Peyer's patch (tissue), 4 donors: ENCODE measurements at regions not wholly inside any gene's neighbourhood (a gene's known extent, or its start where the extent isn't known, plus 50 kb on each side); places are given as distances from the start of the nearest gene placed in this dataset.
"Not testable (repeated sequence)": the region's sequence is repeated elsewhere in the genome, so short reads cannot be mapped to it uniquely, and the experiment has no call there.

ENCODE experiments used
- DNase-seq, 3 donors: peaks; one replicate each; pipeline ENCODE4 v3.0.0-alpha.2; 2017 to 2019
- H3K27ac ChIP-seq, 4 donors: fragments of 200-600 bp; sonication (generic); one replicate each; pipeline ENCODE4 v1.5.1; 2016 to 2019
- H3K27me3 ChIP-seq, 2 donors: fragments of 200-600 bp; sonication (generic); one replicate each; pipeline ENCODE4 v1.5.1; 2019
- H3K36me3 ChIP-seq, 3 donors: fragments of 200-600 bp; sonication (generic); one replicate each; pipeline ENCODE4 v1.5.1; 2016 to 2019
- H3K4me1 ChIP-seq, 4 donors: fragments of 200-600 bp; sonication (generic); one replicate each; pipeline ENCODE4 v1.5.1; 2016 to 2019
- H3K4me3 ChIP-seq, 4 donors: fragments of 200-600 bp; sonication (generic); 1 replicate in 3 of 4; 2 replicates in 1 of 4; pipeline ENCODE4 v1.5.1; 2016 to 2019; ENCODE audit warnings: mild to moderate bottlenecking in 1 of 4
- H3K9me3 ChIP-seq, 4 donors: fragments of 200-600 bp; sonication (generic); one replicate each; pipeline ENCODE4 v1.5.1; 2016 to 2019; ENCODE audit warnings: mild to moderate bottlenecking in 1 of 4
- CTCF ChIP-seq, 6 experiments: fragments of 450-650 bp in 4 of 6; fragments of 200-600 bp in 2 of 6; sonication (generic) in 1 of 6; IDR thresholded peaks; one replicate each; pipeline ENCODE4 v1.5.1; 2017 to 2019; ENCODE audit warnings: antibody characterized with exemption in 6 of 6, mild to moderate bottlenecking in 3 of 6, moderate library complexity in 1 of 6
- POLR2A ChIP-seq, 2 donors: fragments of 450-650 bp; IDR thresholded peaks; one replicate each; pipeline ENCODE4 v1.5.1; 2017; ENCODE audit warnings: antibody characterized with exemption in 2 of 2, mild to moderate bottlenecking in 2 of 2, moderate library complexity in 2 of 2

GRCh38 chr11:47928426-47928825 lies 51.9 kb upstream of the PTPRJ start:
- no peaks in the 10 kb centered on the region for H3K4me1 ChIP-seq
- H3K27me3 ChIP-seq, result no peaks in the 10 kb centered on the region
- no peak for DNase-seq
- H3K27ac ChIP-seq, result no peak overlapping the region
- no peak overlapping the region for H3K4me3 ChIP-seq
- no peaks in the 10 kb centered on the region for H3K36me3 ChIP-seq
- TF ChIP-seq CTCF (IDR thresholded peaks at IDR 0.05), result no peak
- H3K9me3 ChIP-seq, result no peaks in the 10 kb centered on the region

GRCh38 chr11:47924184-47924691 lies 56.1 kb upstream of the PTPRJ start:
- Histone ChIP-seq H3K4me1 (peaks cover 0 to 15% (median 4%) of the 10 kb centered on the region in 4 donors), H3K9me3 (no peaks in the 10 kb centered on the region), H3K27me3 (no peaks in the 10 kb centered on the region), H3K27ac (no peak overlapping the region), H3K36me3 (no peaks in the 10 kb centered on the region), H3K4me3 (no peak overlapping the region)
- no peak for DNase-seq
- TF ChIP-seq POLR2A (IDR thresholded peaks at IDR 0.05) (no peak), CTCF (IDR thresholded peaks at IDR 0.05) (no peak)

- TF ChIP-seq CTCF (IDR thresholded peaks at IDR 0.05) (no peak), POLR2A (IDR thresholded peaks at IDR 0.05) (no peak)
- H3K9me3 ChIP-seq, result no peaks in the 10 kb centered on the region
- DNase-seq, result no peak
- no peak overlapping the region for H3K4me3 ChIP-seq
- no peaks in the 10 kb centered on the region for H3K27me3 ChIP-seq
- H3K27ac ChIP-seq, result no peak overlapping the region
- H3K4me1 ChIP-seq, result peaks cover 0 to 15% (median 4%) of the 10 kb centered on the region in 4 donors
- no peaks in the 10 kb centered on the region for H3K36me3 ChIP-seq
Observed at GRCh38 chr11:47923667-47924066, 56.7 kb upstream of the PTPRJ start.

- not testable (repeated sequence) for H3K36me3 ChIP-seq, H3K4me3 ChIP-seq, DNase-seq, H3K27me3 ChIP-seq, H3K9me3 ChIP-seq
- Histone ChIP-seq H3K27ac (peak overlapping the region in 1 of 4 donors; percentile 46), H3K4me1 (peaks cover 0 to 20% (median 9%) of the 10 kb centered on the region in 4 donors)
Observed at GRCh38 chr11:47921080-47921555, 59.2 kb upstream of the PTPRJ start.

- peaks cover 0 to 25% (median 9%) of the 10 kb centered on the region in 4 donors for H3K4me1 ChIP-seq
- peak overlapping the region in 1 of 4 donors; percentile 69 for H3K27ac ChIP-seq
- H3K36me3 ChIP-seq, result no peaks in the 10 kb centered on the region
- peak in 1 of 3 donors; percentile 37 for DNase-seq
- no peak overlapping the region for H3K4me3 ChIP-seq
- no peak for TF ChIP-seq POLR2A (IDR thresholded peaks at IDR 0.05)
- no peak for TF ChIP-seq CTCF (IDR thresholded peaks at IDR 0.05)
- H3K9me3 ChIP-seq, result no peaks in the 10 kb centered on the region
- no peaks in the 10 kb centered on the region for H3K27me3 ChIP-seq
Observed at GRCh38 chr11:47918882-47919495, 61.4 kb upstream of the PTPRJ start.

- TF ChIP-seq CTCF (IDR thresholded peaks at IDR 0.05) (no peak), POLR2A (IDR thresholded peaks at IDR 0.05) (no peak)
- H3K4me3 ChIP-seq, result no peak overlapping the region
- no peak for DNase-seq
- H3K4me1 ChIP-seq, result peaks cover 0 to 25% (median 9%) of the 10 kb centered on the region in 4 donors
- H3K27me3 ChIP-seq, result no peaks in the 10 kb centered on the region
- no peaks in the 10 kb centered on the region for H3K9me3 ChIP-seq
- no peaks in the 10 kb centered on the region for H3K36me3 ChIP-seq
- peak overlapping the region; percentile 2 to 69 (median 59) for H3K27ac ChIP-seq
Observed at GRCh38 chr11:47918370-47918690, 62.0 kb upstream of the PTPRJ start.
